Fibroblast of gingiva (primary cell): ENCODE measurements at regions not wholly inside any gene's neighbourhood (a gene's known extent, or its start where the extent isn't known, plus 50 kb on each side); places are given as distances from the start of the nearest gene placed in this dataset.

Experiments
- DNase-seq: peaks from one replicate; pipeline ENCODE4 v3.0.0-alpha.2; 2011; ENCODE audit warnings: low read depth

- DNase-seq = no peak
Measured at GRCh38 chr4:135605076-135605475, 1403.5 kb upstream of the PABPC4L start.

GRCh38 chr4:135604531-135604930 is 1402.9 kb upstream of the PABPC4L start:
- DNase-seq = no peak

- no peak for DNase-seq
Measured at GRCh38 chr4:135601351-135601750, 1399.8 kb upstream of the PABPC4L start.

GRCh38 chr4:135598151-135598550 is 1396.6 kb upstream of the PABPC4L start:
- no peak for DNase-seq

- no peak for DNase-seq
Measured at GRCh38 chr4:135594521-135594920, 1392.9 kb upstream of the PABPC4L start.

- no peak for DNase-seq
Measured at GRCh38 chr4:135575041-135575440, 1373.5 kb upstream of the PABPC4L start.

- no peak for DNase-seq
Measured at GRCh38 chr4:135573251-135573650, 1371.7 kb upstream of the PABPC4L start.

- no peak for DNase-seq
Measured at GRCh38 chr4:135564090-135564489, 1362.5 kb upstream of the PABPC4L start.

GRCh38 chr4:135553213-135553612 is 1351.6 kb upstream of the PABPC4L start:
- no peak for DNase-seq

- peak; percentile 8 for DNase-seq
Measured at GRCh38 chr4:135552131-135552530, 1350.5 kb upstream of the PABPC4L start.

- no peak for DNase-seq
Measured at GRCh38 chr4:135548711-135549110, 1347.1 kb upstream of the PABPC4L start.

GRCh38 chr4:135545616-135546317 is 1344.2 kb upstream of the PABPC4L start:
- no peak for DNase-seq

GRCh38 chr4:135538698-135539097 is 1337.1 kb upstream of the PABPC4L start:
- no peak for DNase-seq

GRCh38 chr4:135533053-135533452 is 1331.5 kb upstream of the PABPC4L start:
- DNase-seq = no peak

GRCh38 chr4:135532132-135532531 is 1330.5 kb upstream of the PABPC4L start:
- DNase-seq = no peak

GRCh38 chr4:135515295-135515694 is 1313.7 kb upstream of the PABPC4L start:
- DNase-seq = no peak

GRCh38 chr4:135510582-135510981 is 1309.0 kb upstream of the PABPC4L start:
- no peak for DNase-seq

- DNase-seq = no peak
Measured at GRCh38 chr4:135508006-135508714, 1306.6 kb upstream of the PABPC4L start.

GRCh38 chr4:135497563-135498152 is 1296.1 kb upstream of the PABPC4L start:
- no peak for DNase-seq

- DNase-seq = no peak
Measured at GRCh38 chr4:135492439-135492838, 1290.8 kb upstream of the PABPC4L start.

- no peak for DNase-seq
Measured at GRCh38 chr4:135485371-135485770, 1283.8 kb upstream of the PABPC4L start.

- DNase-seq = no peak
Measured at GRCh38 chr4:135476272-135476671, 1274.7 kb upstream of the PABPC4L start.

- no peak for DNase-seq
Measured at GRCh38 chr4:135464311-135464710, 1262.7 kb upstream of the PABPC4L start.
